Astrocyte (in vitro differentiated cells and primary cell): ENCODE measurements at regions not wholly inside any gene's neighbourhood (a gene's known extent, or its start where the extent isn't known, plus 50 kb on each side); places are given as distances from the start of the nearest gene placed in this dataset.
A peak's percentile ranks its signal among the peaks of the same experiment; 100 is the strongest.

Source experiments
- DNase-seq: peaks from one replicate; pipeline ENCODE4 v3.0.0-alpha.2; 2010; ENCODE audit warnings: low read depth
- FAIRE-seq: peaks from 2 replicates; lab custom pipeline; 2011; peaks lifted over from hg19 to GRCh38; lab: Jason Lieb, UNC
- H2AFZ ChIP-seq: 2 replicates; pipeline ENCODE4 v1.6.0; 2012; ENCODE audit warnings: low read depth, low read length, inconsistent platforms
- H3K27ac ChIP-seq: 2 replicates; pipeline ENCODE4 v1.5.1; 2011; ENCODE audit warnings: low read depth, low read length, inconsistent platforms
- H3K27me3 ChIP-seq: 2 replicates; pipeline ENCODE4 v1.6.0; 2011; ENCODE audit warnings: low read length, inconsistent platforms; ENCODE audit not compliant: insufficient read depth
- H3K36me3 ChIP-seq: 2 replicates; pipeline ENCODE4 v1.5.1; 2011; ENCODE audit warnings: low read length, inconsistent platforms; ENCODE audit not compliant: insufficient read depth
- H3K4me1 ChIP-seq: 2 replicates; pipeline ENCODE4 v1.5.1; 2011; ENCODE audit warnings: low read length, inconsistent platforms; ENCODE audit not compliant: insufficient read depth
- H3K4me2 ChIP-seq: 2 replicates; pipeline ENCODE4 v1.6.0; 2012; ENCODE audit warnings: low read length, inconsistent platforms
- H3K4me3 ChIP-seq: 2 replicates; pipeline ENCODE4 v1.5.1; 2011; ENCODE audit warnings: low read depth, mild to moderate bottlenecking, low read length, inconsistent platforms; ENCODE audit not compliant: insufficient read depth
- H3K79me2 ChIP-seq: 2 replicates; pipeline ENCODE4 v1.6.0; 2012; ENCODE audit warnings: mild to moderate bottlenecking, low read length, inconsistent platforms; ENCODE audit not compliant: insufficient read depth
- H3K9ac ChIP-seq: 2 replicates; pipeline ENCODE4 v1.6.0; 2012; ENCODE audit warnings: mild to moderate bottlenecking, low read length, inconsistent platforms
- H3K9me3 ChIP-seq: 2 replicates; pipeline ENCODE4 v1.5.1; 2012; ENCODE audit warnings: low read depth, mild to moderate bottlenecking, low read length, inconsistent platforms; ENCODE audit not compliant: insufficient read depth
- H4K20me1 ChIP-seq: 2 replicates; pipeline ENCODE4 v1.6.0; 2012; ENCODE audit warnings: low read length, inconsistent platforms; ENCODE audit not compliant: insufficient read depth
- H3K27ac Mint-ChIP-seq: one replicate; pipeline ENCODE4 v1.8.0; 2021; ENCODE audit warnings: mild to moderate bottlenecking, mixed read lengths; ENCODE audit not compliant: unreplicated experiment
- H3K27me3 Mint-ChIP-seq: one replicate; pipeline ENCODE4 v1.8.0; 2021; ENCODE audit warnings: low read depth, mixed read lengths; ENCODE audit not compliant: unreplicated experiment
- H3K36me3 Mint-ChIP-seq: one replicate; pipeline ENCODE4 v1.8.0; 2021; ENCODE audit warnings: low read depth, mixed read lengths; ENCODE audit not compliant: unreplicated experiment
- H3K4me1 Mint-ChIP-seq: one replicate; pipeline ENCODE4 v1.8.0; 2021; ENCODE audit warnings: low read depth, mixed read lengths; ENCODE audit not compliant: unreplicated experiment
- H3K4me3 Mint-ChIP-seq: one replicate; pipeline ENCODE4 v1.8.0; 2021; ENCODE audit warnings: mild to moderate bottlenecking, moderate library complexity, mixed read lengths; ENCODE audit not compliant: unreplicated experiment
- H3K9me3 Mint-ChIP-seq: one replicate; pipeline ENCODE4 v1.8.0; 2021; ENCODE audit warnings: mild to moderate bottlenecking, mixed read lengths; ENCODE audit not compliant: unreplicated experiment
- EZH2 ChIP-seq: IDR thresholded peaks from 2 replicates; pipeline ENCODE4 v1.6.1; 2012; ENCODE audit warnings: mild to moderate bottlenecking, low read length, inconsistent platforms; ENCODE audit not compliant: insufficient read depth
- TF ChIP-seq, protein P1 (sequence below): IDR thresholded peaks from 2 replicates; pipeline ENCODE4 v1.5.1; 2011; ENCODE audit warnings: low read depth, mild to moderate bottlenecking, inconsistent platforms, low read length, moderate library complexity; ENCODE audit not compliant: insufficient read depth

DNA sequence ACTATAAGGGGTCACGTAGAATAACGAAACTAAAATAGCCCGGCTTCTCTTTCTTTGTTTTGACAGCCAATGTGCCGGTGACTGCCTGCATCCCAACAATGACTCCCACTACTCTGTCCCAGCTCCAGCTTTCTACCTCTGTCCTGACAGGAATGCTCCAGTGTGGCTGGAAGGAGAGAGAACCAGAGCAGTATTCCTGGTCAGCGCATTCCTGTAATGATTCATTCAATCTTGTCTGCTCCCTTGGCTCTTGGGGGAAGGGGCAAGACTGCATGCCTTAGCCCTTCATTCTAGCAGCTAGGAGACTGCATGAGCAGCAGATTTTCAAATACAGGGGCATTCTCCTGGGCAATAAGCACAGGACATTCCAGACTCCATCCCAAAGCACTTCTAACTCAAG, 132.1 kb upstream of the PRMT6 start:
- peak overlapping the region; percentile 71 for H3K27ac Mint-ChIP-seq
- peak overlapping the region; percentile 70 for H3K4me3 Mint-ChIP-seq
- peak overlapping the region; percentile 84 for H3K4me2 ChIP-seq

DNA sequence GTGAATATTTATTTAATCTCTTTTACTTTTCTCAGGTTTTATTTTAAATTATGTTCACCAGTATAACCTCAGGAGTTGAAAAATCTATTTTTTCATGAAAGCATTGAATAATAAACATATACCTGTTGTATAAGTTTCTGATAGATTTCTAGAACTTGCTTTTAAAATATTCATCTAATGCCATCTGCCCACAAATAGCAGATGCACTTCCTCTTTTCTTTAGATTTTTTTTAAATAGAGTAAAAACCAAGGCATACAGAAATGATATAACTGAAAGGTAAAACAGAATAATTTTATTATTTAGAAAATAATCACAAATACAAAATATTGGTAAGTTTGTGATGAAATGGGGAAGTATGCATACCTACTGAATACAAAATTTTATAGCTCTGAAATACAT, 130.7 kb upstream of the PRMT6 start:
- Histone ChIP-seq H2AFZ (no peak overlapping the region), H3K4me3 (no peak overlapping the region), H3K27me3 (no peaks in the 10 kb centered on the region), H4K20me1 (no peaks in the 10 kb centered on the region), H3K9ac (no peak overlapping the region), H3K4me1 (peaks cover 4% of the 10 kb centered on the region), H3K27ac (no peak overlapping the region), H3K4me2 (no peak overlapping the region), H3K79me2 (no peaks in the 10 kb centered on the region), H3K36me3 (no peaks in the 10 kb centered on the region), H3K9me3 (no peaks in the 10 kb centered on the region)
- Mint-ChIP-seq H3K4me3 (no peak overlapping the region), H3K36me3 (no peaks in the 10 kb centered on the region), H3K27me3 (no peaks in the 10 kb centered on the region), H3K27ac (peak overlapping the region; percentile 56), H3K9me3 (no peaks in the 10 kb centered on the region), H3K4me1 (peaks cover 18% of the 10 kb centered on the region)
- TF ChIP-seq, protein P1, sequence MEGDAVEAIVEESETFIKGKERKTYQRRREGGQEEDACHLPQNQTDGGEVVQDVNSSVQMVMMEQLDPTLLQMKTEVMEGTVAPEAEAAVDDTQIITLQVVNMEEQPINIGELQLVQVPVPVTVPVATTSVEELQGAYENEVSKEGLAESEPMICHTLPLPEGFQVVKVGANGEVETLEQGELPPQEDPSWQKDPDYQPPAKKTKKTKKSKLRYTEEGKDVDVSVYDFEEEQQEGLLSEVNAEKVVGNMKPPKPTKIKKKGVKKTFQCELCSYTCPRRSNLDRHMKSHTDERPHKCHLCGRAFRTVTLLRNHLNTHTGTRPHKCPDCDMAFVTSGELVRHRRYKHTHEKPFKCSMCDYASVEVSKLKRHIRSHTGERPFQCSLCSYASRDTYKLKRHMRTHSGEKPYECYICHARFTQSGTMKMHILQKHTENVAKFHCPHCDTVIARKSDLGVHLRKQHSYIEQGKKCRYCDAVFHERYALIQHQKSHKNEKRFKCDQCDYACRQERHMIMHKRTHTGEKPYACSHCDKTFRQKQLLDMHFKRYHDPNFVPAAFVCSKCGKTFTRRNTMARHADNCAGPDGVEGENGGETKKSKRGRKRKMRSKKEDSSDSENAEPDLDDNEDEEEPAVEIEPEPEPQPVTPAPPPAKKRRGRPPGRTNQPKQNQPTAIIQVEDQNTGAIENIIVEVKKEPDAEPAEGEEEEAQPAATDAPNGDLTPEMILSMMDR: no peak
- no peak for TF ChIP-seq EZH2
- FAIRE-seq: no peak
- DNase-seq: no peak

More for the DNA sequence above, 132.1 kb upstream of the PRMT6 start:
- peaks cover 18% of the 10 kb centered on the region for H3K4me1 Mint-ChIP-seq
- no peaks in the 10 kb centered on the region for H3K36me3 Mint-ChIP-seq
- Histone ChIP-seq H3K27me3 (no peaks in the 10 kb centered on the region), H3K9ac (peak overlapping the region; percentile 47), H3K4me3 (peak overlapping the region; percentile 55), H2AFZ (peak overlapping the region; percentile 50), H3K36me3 (no peaks in the 10 kb centered on the region), H3K9me3 (no peaks in the 10 kb centered on the region), H3K79me2 (no peaks in the 10 kb centered on the region), H3K4me1 (peaks cover 4% of the 10 kb centered on the region), H4K20me1 (no peaks in the 10 kb centered on the region), H3K27ac (no peak overlapping the region)
- peak; percentile 81 for DNase-seq
- no peaks in the 10 kb centered on the region for H3K9me3 Mint-ChIP-seq
- no peak for FAIRE-seq
- H3K27me3 Mint-ChIP-seq: no peaks in the 10 kb centered on the region
- TF ChIP-seq, protein P1: no peak
- TF ChIP-seq EZH2: no peak

DNA sequence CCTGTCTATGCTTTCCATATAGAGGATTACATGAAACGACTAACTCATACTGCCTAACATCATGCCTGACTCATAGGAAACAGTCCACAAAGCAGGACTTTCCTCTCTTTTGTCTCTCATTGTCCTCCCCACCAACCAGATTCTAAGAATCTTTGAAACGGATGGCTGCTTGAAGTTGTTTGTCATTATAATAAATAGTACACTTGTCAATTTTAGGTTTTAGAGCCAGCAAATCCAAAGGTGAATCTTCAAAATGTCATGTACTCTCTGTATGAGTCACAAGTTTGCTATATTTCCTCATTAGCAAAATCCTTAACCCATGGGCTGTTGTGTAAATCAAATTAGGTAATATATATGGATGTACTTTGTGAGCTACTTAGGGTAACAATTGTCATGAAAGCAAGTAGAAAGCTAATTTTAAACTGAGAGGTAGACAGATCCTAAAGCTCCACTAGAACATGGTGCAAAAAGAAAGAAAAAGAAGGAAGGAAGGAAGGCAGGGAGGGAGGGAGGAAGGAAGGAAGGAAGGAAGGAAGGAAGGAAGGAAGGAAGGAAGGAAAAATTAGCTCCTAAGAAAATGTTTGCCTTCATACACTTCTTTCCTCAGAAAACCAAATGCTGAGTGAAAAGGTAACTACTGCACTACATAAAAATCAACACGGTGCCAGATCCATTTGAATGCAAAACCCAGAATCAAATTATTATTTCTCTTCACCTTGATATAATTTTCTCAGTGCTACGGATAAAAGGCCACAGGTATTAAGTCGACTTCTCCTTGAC, 129.5 kb upstream of the PRMT6 start:
- Histone ChIP-seq H3K4me2 (no peak overlapping the region), H4K20me1 (no peaks in the 10 kb centered on the region), H3K79me2 (no peaks in the 10 kb centered on the region), H3K4me3 (no peak overlapping the region), H3K9me3 (no peaks in the 10 kb centered on the region), H2AFZ (no peak overlapping the region), H3K4me1 (peaks cover 4% of the 10 kb centered on the region), H3K36me3 (no peaks in the 10 kb centered on the region), H3K9ac (no peak overlapping the region), H3K27ac (no peak overlapping the region), H3K27me3 (no peaks in the 10 kb centered on the region)
- no peak for TF ChIP-seq EZH2
- TF ChIP-seq, protein P1: no peak
- Mint-ChIP-seq H3K4me1 (peaks cover 18% of the 10 kb centered on the region), H3K27ac (peak overlapping the region; percentile 5), H3K4me3 (no peak overlapping the region), H3K27me3 (no peaks in the 10 kb centered on the region), H3K36me3 (no peaks in the 10 kb centered on the region), H3K9me3 (no peaks in the 10 kb centered on the region)
- no peak for FAIRE-seq
- DNase-seq: no peak
